Stomach (tissue), 4 donors: ENCODE measurements at regions not wholly inside any gene's neighbourhood (a gene's known extent, or its start where the extent isn't known, plus 50 kb on each side); places are given as distances from the start of the nearest gene placed in this dataset.

Experiments
- EP300 ChIP-seq: sonication (generic); formaldehyde crosslinking; IDR thresholded peaks from one replicate; pipeline ENCODE4 v1.6.1; 2017; ENCODE audit warnings: antibody characterized with exemption
- POLR2A ChIP-seq, 4 donors: fragments of 450-650 bp; IDR thresholded peaks; one replicate each; pipeline ENCODE4 v1.6.1; 2016; ENCODE audit warnings: antibody characterized with exemption in 4 of 4, control low read depth in 2 of 4, mild to moderate bottlenecking in 1 of 4, moderate library complexity in 1 of 4
- POLR2AphosphoS5 ChIP-seq, 3 donors: sonication (generic); formaldehyde crosslinking; IDR thresholded peaks; one replicate each; pipeline ENCODE4 v1.6.1; 2016; ENCODE audit warnings: antibody characterized with exemption in 3 of 3
- TF ChIP-seq, protein P1 (sequence below), 7 experiments: fragments of 450-650 bp in 4 of 7; fragments of 200-600 bp in 3 of 7; sonication (generic) in 3 of 7; IDR thresholded peaks; one replicate each; pipeline ENCODE4 v1.5.1; 2016 to 2019; ENCODE audit warnings: antibody characterized with exemption in 7 of 7, control low read depth in 2 of 7, mild to moderate bottlenecking in 1 of 7

DNA sequence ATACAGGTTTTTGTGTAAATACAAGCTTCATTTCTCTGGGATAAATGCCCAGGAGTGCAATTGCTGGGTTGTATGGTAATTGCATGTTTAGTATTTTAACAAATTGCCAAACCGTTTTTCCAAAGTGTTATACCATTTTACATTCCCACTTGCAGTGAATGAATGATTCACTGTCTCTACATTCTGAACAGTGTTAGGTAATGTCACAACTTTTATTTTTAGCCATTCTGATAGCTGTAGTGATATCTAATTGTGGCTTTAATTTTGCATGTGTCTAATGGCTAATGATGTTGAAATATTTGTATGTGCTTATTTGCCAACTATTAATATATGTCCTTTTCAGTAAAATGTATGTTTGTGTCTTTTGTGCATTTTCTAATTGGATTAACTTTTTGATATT is 156.9 kb upstream of the CES5A start:
- TF ChIP-seq, protein P1, sequence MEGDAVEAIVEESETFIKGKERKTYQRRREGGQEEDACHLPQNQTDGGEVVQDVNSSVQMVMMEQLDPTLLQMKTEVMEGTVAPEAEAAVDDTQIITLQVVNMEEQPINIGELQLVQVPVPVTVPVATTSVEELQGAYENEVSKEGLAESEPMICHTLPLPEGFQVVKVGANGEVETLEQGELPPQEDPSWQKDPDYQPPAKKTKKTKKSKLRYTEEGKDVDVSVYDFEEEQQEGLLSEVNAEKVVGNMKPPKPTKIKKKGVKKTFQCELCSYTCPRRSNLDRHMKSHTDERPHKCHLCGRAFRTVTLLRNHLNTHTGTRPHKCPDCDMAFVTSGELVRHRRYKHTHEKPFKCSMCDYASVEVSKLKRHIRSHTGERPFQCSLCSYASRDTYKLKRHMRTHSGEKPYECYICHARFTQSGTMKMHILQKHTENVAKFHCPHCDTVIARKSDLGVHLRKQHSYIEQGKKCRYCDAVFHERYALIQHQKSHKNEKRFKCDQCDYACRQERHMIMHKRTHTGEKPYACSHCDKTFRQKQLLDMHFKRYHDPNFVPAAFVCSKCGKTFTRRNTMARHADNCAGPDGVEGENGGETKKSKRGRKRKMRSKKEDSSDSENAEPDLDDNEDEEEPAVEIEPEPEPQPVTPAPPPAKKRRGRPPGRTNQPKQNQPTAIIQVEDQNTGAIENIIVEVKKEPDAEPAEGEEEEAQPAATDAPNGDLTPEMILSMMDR (IDR thresholded peaks at IDR 0.05), result no peak
- TF ChIP-seq POLR2A (IDR thresholded peaks at IDR 0.05) (no peak), POLR2AphosphoS5 (IDR thresholded peaks at IDR 0.05) (no peak), EP300 (no peak)
